Activated effector memory CD4-positive, alpha-beta T cell treated with Interleukin-2 at 50 U/mL for 16 hours (primary cell): ENCODE measurements at regions not wholly inside any gene's neighbourhood (a gene's known extent, or its start where the extent isn't known, plus 50 kb on each side); places are given as distances from the start of the nearest gene placed in this dataset.
"Not testable (repeated sequence)": the region's sequence is repeated elsewhere in the genome, so short reads cannot be mapped to it uniquely, and the experiment has no call there.

Experiments used
- DNase-seq: peaks from one replicate; pipeline ENCODE4 v3.0.0-alpha.2; 2020

GRCh38 chr10:29713450-29713849, 78.7 kb upstream of the SVIL start:
- DNase-seq: no peak

GRCh38 chr10:29712108-29712507, 77.3 kb upstream of the SVIL start:
- no peak for DNase-seq

DNA sequence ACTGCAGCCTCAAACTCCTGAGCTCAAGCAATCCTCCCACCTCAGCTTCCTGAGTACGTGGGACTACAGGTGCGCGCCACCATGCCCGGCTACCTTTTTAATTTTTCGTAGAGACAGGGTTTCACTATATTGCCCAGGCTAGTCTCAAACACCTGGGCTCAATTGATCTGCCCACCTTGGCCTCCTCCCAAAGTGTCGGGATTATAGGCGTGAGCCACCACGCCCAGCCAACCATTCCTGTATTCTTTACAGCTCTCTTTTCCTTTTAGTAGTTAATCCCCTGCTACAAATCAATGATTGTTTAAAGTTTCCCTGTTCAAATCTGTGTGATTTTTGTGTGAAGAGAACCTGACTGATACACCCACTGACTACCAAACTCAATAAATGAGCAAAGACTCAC, 75.4 kb upstream of the SVIL start:
- DNase-seq: no peak

- DNase-seq: no peak
Observed at GRCh38 chr10:29709484-29710002, 74.8 kb upstream of the SVIL start.

- no peak for DNase-seq
Observed at GRCh38 chr10:29703271-29703670, 68.5 kb upstream of the SVIL start.

DNA sequence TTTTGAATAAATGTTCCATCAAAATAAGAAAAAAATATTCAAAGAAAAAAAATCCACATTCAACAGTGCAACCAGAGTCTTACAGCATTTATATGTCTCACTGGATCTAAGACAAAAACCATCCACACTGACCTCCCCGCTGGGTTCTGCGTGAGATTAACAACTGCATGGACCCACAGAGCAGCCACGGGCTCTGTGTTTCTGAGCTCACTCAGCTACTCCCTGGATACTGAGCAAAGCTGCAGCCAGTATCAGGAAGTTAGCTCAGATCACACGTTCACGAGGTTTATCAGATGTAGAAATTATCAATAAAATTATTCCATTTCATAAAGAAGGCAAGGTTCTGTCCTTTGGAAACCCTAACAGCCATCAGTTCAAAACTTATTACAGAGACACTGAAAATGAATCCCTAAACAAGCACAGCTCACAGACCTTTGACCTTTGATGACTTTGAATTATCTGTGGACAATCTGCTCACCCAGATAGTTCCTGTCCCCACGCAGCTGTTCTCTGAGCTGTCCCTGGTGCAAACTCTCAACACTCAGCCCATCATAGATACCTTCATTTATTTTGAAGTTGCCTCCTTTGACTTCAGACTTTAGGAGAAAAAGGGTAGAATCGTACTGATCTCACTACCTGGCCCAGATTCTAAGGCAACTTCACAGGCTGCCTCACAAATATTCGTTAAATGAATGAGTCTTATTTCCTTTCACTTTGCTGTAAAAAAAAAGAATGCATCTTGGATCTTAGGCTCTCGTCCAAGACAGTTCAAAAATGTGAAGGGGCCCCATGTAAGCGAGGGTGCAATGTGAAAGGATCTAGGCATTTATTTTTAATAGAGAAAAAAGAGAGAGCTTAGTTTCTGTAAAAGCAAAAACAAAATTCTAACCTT, 67.7 kb upstream of the SVIL start:
- no peak for DNase-seq

DNA sequence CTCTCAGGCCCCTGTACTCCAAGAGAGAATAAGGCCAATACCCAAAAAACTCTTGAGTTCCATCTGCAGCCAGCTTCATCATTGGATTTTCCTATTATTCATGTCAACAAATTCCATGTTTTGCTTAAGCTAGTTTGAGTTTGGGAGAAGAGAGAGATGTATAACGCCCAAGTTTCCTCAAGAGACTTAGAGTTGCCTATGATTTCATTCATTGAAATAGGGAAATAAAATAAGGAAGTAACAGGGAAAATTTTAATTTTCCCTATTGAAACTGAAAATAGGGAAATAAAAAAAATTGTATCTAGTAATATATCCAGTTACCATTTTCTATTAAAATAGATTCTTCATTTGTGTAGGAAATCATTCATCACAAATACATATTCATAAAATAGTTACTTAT, 66.5 kb upstream of the SVIL start:
- no peak for DNase-seq

DNA sequence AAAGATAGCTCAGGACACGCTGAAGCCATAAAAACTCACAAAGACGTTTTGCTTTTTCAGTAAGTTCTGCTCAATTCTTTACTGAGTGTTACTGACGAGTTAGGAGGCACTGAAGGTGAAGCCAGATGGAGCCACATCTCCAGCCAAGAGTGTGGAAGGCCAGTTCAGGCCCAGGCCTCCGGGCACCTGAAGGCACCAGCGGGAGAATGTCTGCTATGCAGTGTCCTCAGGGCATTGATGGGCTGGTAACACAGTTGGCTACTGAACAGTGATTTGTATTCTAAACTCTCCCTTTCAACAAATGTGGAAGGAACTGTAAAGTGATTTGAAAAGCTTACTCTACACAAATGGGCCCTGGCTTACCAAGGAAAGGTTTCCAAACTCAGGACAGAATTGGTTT, 64.8 kb upstream of the SVIL start:
- no peak for DNase-seq

DNA sequence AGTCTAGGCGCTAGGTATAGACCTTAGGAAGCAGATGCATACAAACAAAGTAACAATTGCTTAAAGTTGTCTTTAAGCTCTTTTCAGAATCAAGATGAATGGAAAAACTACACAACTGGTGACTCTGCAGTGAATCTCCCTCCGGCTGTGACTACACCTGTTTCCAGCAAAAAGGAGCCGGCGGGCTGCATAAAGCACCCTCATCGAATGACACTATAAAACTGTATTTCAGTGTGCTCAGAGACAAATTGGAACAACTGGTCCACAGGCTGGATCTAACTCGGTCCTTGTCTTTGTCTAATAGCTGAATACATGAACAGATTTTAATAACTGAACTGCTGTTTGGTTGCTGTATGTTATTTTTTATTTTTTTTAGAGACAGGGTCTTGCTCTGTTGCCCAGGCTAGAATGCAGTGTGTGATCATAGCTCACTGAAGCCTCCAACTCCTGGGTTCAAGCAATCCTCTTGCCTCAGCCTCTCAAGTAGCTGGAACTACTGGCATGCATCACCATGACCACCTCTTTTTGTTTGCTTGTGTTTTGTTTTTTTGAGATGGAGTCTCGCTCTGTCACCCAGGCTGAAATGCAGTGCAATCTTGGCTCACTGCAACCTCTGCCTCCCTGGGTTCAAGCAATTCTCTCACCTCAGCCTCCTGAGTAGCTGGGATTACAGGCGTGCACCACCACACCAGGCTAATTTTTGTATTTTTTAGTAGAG, 64.2 kb upstream of the SVIL start:
- DNase-seq: no peak

DNA sequence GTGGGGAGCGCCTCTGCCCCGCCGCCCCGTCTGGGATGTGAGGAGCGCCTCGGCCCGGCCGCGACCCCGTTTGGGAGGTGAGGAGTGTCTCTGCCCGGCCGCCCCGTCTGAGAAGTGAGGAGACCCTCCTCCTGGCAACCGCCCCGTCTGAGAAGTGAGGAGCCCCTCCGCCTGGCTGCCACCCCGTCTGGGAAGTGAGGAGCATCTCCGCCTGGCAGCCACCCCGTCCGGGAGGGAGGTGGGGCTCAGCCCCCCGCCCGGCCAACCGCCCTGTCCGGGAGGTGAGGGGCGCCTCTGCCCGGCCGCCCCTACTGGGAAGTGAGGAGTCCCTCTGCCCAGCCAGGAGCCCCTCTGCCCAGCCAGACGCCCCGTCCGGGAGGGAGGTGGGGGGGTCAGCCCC, 61.8 kb upstream of the SVIL start:
- not testable (repeated sequence) for DNase-seq

DNA sequence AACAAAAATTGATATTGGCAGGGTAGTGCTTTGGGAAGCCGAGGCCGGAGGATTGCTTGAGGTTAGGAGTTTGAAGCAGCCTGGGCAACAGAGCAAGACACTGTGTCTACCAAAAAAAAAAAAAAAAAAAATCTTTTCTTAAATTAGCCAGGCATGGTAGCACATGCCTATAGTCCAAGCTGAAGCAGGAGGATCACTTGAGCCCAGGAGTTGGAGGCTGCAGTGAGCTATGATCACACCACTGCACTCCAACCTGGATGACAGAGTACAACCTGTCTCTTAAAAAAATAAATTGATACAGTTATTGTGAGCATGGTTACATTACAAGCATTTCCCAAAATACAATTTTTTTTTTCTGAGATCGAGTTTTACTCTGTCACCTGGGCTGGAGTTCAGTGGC, 59.4 kb upstream of the SVIL start:
- DNase-seq: no peak

- DNase-seq: no peak
Observed at GRCh38 chr10:29692121-29692539, 57.4 kb upstream of the SVIL start.

DNA sequence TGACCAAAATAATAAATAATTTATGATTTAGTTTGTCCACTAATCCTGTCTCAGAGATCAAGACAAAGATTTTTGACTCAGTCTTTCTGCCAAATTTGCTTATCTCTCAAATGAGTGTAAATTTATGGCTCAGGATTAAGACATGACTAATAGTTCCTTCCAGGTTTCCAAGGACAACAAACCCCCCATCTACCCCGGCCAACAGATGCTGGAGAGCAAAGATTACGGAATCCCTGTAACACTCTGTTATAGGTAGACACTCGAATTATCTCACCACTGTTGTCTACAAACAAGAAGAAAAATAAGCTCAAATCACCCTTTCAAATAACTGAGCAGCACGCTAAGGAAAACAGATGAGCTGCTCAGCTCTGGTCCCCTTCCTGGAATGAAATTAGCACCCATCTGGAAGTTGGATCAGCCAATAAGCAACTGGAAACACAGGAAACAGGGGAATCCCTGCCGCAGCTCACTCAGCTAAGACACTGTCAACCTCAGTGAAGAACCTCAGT, 56.8 kb upstream of the SVIL start:
- DNase-seq: no peak

- no peak for DNase-seq
Observed at GRCh38 chr10:29689001-29689400, 54.2 kb upstream of the SVIL start.

DNA sequence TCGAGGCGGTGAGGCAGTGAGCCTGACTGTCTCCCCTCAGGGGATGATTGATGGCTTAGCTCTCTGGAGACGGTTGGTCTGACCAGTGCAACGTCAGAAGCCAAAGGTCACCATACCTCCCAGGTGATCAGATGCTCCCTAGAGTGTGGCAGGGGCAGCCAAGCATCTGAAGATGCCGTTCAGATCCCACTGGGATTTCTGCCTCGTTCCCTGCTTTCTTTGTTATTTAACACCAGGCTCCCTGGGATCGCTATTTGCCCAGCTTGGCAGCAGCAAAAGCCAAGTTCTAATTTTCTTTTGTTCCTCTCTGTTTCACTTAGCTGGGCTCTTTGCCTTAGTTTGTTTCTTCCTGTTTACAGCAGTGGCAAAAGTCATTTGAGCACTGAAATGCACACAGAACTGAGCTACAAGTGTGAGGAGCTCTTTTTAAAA, 53.5 kb upstream of the SVIL start:
- no peak for DNase-seq

GRCh38 chr10:29687421-29688164, 52.8 kb upstream of the SVIL start:
- no peak for DNase-seq

DNA sequence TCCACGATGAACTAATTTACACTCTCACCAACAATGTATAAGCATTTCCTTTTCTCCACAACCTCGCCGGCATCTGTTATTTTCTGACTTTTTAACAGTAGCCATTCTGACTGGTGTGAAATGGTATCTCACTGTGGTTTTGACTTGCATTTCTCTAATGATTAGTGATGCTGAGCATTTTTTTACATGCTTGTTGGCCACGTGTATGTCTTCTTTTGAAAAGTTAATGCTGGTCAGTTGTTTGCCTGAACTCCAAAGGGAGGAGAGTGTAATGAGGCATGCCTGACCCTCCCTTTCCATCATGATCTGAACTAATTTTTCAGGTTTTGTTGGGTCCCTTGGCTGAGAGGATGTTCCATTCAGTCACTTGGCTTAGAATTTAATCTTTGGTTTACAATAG, 50.7 kb upstream of the SVIL start:
- no peak for DNase-seq
